HG03196 (cell line): ENCODE measurements at regions not wholly inside any gene's neighbourhood (a gene's known extent, or its start where the extent isn't known, plus 50 kb on each side); places are given as distances from the start of the nearest gene placed in this dataset.

Experiments
- ATAC-seq: cut with Tn5 transposase; IDR thresholded peaks from one replicate; pipeline ENCODE4 v1.9.1; 2021; ENCODE audit not compliant: unreplicated experiment

GRCh38 chr21:17416139-17416538 lies 96.7 kb upstream of the CXADR start:
- no peak for ATAC-seq

DNA sequence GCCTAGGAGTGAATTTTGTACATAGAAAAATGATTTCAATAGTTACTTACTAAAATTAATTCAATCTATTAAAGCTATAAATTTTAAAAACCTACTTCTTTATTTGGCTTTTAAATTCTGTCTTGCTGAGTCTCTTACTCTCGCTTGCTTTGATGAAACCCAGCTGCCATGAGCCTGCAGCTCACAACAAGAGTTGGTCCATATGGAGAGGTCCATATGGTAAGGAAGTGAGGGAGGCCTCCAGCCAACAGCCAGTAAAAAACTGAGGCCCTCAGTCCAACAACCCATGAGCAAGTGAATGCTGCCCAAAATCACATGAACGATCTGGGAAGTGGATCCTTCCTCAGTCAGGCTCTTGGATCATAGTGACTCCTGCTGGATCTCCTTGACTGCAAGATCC lies 89.9 kb upstream of the CXADR start:
- ATAC-seq, result no peak

- ATAC-seq, result no peak
Measured at GRCh38 chr21:17427157-17427556, 85.7 kb upstream of the CXADR start.

DNA sequence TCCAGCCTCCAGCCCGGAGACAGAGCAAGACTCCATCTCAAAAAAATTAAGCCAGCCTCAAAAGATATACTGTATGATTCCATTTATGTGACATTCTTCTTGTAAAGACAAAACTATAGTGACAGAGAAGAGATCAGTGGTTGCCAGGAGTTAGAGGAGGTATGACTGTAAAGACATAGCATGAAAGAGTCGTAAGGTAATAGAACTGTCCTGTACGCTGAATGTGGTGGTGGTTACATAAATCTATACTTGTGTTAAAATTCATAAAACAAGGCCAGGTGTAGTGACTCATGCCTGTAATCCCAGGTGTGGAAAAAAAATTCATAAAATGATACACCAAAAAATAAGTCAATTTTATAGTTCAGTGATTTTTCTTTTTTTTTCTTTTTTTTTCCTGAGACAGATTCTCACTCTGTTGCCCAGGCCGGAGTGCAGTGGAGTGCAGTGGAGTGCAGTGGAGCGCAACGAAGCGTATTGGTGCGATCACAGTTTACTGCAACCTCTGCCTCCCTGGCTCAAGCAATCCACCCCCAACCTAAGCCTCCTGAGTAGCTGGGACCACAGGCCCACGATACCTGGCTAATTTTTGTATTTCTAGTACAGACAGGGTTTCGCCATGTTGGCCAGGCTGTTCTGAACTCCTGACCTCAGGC lies 84.9 kb upstream of the CXADR start:
- ATAC-seq, result peak; percentile 92

DNA sequence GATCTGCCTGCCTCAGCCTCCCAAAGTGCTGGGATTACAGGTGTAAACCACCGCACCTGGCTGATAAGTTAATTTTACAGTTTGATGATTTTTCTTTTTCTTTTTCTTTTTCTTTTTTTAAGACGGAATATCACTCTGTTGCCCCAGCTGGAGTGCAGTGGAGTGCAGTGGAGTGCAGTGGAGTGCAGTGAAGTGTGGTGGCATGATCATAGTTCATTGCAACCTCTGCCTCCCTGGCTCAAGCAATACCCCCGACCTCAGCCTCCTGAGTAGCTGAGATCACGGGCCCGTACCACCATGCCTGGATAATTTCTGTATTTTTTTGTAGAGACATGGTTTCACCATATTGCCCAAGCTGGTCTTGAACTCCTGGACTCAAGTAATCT lies 84.4 kb upstream of the CXADR start:
- peak; percentile 73 for ATAC-seq

- ATAC-seq, result no peak
Measured at GRCh38 chr21:17428980-17429379, 83.9 kb upstream of the CXADR start.

DNA sequence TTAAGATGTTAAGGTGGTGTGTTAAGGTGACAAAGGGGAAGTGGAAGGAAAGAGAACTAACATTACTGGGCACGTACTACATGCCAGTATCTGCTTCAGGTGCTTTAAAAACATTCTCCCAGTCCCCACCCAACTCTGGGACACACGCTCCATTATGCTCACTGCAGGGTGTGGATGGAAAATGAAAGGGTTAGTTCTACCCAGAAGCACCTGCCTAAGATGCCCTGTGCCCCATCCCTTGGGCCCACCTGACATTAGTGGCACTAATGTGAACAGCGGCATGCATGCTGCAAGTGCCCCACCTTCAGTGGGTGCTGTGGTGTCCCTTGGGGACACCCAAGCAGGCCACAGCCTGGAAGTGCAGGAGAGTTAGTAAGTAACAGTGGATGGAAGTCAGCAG lies 82.9 kb upstream of the CXADR start:
- ATAC-seq, result no peak

DNA sequence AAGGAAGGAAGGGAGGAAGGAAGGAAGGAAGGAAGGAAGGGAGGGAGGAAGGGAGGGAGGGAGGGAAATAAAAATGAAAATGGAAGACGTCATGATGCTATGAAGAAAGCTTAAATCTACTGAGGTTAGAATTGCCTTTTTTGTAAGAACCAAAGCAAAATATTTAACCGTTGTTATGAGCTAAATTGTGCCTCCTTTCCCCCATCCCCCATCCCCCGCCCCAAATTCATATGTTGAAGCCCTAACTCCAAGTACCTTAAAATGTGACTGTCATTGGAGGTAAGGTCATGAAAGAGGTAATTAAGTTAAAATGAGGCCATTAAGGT lies 80.1 kb upstream of the CXADR start:
- no peak for ATAC-seq

DNA sequence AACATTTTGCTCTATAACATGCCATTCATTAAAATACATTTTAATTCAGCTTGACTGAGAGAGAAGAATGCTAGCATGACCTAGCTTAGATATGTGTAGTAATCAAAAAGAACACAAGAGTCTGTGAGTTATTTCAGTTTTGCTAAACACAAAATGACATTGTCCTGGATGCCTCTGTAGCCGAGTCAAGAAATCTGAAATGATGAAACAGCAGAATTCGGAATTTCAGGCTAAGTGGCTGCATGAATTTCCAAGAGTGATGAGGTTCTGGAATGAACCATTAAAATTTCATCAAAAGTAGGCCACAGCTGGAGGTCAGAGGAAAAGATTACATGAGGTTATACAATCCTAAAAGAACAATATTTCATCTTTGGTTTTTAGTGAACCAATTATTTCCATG lies 79.1 kb upstream of the CXADR start:
- no peak for ATAC-seq

DNA sequence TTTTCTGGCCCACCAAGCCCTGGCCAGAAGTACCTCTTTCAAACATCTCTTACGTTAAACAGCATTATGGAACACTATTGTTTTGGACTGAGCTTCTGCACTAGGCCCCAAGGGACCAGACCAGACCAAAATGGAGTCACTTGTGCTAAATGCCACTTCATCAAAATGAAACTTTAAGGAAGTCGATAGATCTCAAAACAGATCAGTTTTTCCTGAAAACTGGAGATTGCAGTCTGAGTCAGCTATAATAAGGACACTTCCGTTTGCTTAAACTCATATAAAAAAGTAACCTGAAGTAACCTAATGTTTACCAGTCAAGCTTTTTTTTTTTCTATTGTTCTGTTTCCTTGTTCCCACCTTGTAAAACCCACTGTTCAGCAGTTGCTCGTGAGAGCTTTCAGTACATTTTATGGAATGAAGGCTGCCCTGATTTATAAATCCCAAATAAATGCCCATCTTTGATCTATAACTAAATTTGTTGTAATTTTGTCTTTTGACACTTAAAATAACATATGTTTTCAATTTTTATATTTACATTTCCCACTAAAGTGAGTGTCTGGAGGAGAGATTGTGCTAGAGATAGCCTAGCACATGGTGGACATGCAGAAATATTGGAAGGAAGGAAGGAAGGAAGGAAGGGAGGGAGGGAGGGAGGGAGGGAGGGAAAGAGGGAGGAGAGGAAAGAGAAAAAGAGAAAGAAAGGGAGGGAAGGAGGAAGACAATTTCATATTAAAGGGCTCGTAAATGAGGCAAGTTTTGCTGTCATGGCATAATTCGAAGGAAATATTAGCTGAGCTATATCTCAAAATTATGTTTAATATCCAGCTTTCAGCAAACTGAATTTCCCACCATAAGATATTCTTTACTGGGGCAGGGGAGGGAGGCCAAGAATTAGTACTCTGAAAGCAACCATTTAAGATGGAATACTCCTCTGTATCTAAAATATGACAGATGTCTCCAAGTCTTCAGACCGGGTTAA lies 77.0 kb upstream of the CXADR start:
- no peak for ATAC-seq

DNA sequence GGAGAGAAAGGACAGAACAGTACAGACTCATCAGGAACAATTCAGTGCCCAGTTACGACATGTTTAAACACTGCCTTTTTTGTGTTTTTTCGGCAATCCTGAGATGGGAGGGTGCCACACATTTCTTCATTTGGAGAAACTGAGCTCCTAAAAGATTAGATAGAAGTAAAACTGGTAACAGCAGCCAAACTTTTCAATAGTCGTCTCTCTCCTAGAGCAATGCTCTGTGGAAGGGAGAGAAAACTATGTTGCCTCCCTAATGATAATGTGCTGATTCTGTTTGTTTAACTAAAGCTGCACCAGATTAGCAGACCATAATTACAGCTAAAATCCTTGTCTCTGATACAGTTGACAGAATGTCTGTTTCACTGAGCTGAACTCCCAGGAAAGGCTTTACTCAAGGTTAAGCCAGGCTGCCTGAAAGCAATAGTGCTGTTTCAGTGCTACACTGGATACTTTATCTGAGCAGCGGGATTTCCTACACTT lies 76.2 kb upstream of the CXADR start:
- no peak for ATAC-seq

- no peak for ATAC-seq
Measured at GRCh38 chr21:17438635-17439034, 74.2 kb upstream of the CXADR start.

DNA sequence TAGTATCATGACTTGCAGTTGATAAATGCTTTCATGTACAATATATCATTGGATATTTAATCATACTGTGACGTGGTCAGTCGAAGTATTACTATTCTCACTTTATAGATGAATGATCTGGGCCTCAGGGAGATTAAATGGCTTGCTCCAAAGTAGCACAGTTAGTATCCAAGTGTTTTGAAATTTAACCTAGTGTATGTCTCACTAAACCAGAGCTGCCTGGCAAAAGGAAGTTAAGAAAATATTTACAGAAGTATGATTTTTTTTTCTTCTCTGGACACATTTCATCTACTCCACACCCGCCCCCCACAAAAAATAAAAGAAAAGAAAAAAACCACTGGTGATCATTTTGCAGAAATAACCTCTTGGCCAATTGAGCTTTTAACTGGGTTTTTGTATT lies 71.9 kb upstream of the CXADR start:
- ATAC-seq, result no peak

DNA sequence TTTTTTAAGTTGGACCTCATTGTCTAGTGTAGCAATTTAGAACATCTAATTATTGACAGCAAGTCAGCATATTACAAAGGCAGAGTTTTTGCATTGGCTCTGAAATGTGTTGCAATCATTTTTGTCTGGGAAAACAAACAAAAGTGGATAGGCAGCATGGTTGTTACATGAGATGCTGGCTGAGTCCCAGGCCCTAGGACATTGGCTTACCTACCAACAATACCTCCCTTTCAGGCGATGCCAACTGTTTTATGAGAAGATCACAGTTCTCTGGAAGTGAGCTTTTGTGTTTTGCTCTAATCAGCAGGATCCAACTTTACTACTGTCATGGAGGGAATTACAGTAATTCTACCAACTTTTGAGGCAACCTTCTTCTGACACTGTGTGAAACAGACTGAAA lies 71.5 kb upstream of the CXADR start:
- no peak for ATAC-seq

DNA sequence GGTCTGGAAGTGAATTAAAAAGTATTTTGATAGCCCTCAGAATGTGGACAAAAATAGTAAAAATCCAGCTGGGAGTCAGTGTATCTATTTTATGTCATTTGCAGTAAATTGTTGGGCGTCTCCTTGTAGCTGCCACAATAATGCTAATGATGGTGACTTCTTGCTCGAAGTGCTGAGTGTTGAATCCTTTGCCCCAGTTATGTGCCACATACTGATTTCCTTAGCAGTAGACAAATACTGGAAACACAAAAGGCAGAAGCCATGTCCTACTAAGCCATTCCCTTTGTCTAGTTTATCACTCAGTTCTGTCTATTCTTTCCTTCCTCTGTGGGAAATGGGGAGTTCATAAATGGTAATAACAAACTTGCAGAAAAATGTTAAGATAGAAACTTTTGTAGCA lies 70.7 kb upstream of the CXADR start:
- ATAC-seq, result no peak

- no peak for ATAC-seq
Measured at GRCh38 chr21:17444828-17445227, 68.0 kb upstream of the CXADR start.

DNA sequence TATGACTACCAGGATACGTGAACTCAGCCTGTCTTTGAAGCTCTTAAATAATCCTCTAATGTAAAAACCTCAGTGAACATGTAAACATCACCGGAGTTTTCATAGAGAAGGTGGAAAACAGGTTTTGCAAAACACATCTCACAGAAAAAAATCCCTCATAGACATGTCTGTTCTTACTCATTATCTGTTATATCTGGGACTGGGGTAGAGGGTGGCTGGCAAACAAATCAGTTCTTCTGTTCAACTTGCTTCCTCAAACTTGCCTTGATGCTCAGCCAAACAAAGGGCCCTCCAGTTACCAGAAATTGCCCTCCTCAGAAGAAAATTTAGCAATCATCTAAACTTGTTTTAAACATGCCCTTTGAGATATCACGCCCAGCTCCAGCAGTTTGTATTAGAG lies 66.1 kb upstream of the CXADR start:
- ATAC-seq, result no peak

DNA sequence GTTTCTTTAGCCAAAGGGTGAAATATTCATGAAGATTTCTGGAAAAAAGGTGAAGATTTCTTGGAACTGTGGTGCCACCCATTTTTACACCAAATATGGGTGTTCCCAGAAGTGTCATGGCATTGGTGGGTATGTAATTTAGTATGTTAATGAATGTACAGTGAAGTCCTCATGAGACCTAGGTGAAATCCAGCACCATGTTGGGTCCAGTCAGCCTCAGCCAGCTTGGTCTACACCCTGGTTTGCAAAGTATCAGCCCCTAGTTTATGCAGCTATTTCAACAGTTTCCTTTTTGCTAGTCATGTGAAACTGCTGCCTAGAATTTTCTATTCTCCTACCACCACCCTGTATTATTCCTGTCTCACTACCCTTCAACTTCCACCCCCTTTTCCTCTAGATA lies 63.1 kb upstream of the CXADR start:
- ATAC-seq, result no peak

GRCh38 chr21:17451364-17451891 lies 61.4 kb upstream of the CXADR start:
- ATAC-seq, result no peak

GRCh38 chr21:17454315-17455027 lies 58.4 kb upstream of the CXADR start:
- no peak for ATAC-seq

DNA sequence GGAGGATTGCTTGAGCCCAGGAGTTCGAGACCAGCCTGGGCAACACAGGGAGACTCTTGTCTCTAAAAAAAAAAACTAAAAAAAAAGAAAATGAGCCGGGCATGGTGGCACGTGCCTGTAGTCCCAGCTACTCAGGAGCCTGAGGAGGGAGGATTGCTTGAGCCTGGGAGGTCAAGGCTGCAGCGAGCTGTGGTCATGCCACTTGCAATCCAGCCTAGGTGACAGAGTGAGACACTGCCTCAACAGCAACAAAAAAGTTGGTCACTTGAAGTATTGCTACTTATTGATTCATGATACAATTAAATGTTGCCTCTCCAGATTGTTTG lies 57.9 kb upstream of the CXADR start:
- no peak for ATAC-seq

DNA sequence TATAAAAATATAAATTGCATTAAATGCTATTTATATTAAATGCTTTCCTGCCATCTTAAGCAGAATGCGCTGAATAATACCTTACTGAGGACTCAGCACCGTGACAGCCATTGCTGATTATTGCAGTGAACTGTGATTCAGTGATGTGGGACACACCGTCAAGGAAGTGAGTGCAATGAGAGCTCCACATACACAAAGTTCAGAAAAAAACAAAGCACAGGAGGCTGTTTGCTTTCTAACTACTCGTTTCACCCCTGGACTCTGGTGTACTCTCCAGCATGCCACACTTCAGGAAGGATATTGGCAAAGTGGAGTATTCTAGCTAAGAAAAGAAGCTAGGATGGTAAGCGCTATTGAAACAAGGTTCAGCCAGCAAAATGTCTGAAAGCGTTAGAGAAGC lies 57.4 kb upstream of the CXADR start:
- ATAC-seq, result no peak
